ENCODE measurements at regions not wholly inside any gene's neighbourhood (a gene's known extent, or its start where the extent isn't known, plus 50 kb on each side); places are given as distances from the start of the nearest gene placed in this dataset.

GRCh38 chr5:144102979-144103378 lies 67.5 kb downstream of the YIPF5 start:
- no peak for TF ChIP-seq POLR2A (IDR thresholded peaks at IDR 0.05; ENCODE audit: low read depth, low read length)
- TF ChIP-seq POLR2AphosphoS5 (IDR thresholded peaks at IDR 0.05; ENCODE audit: low read depth, low read length): no peak
- TF ChIP-seq TAF1 (IDR thresholded peaks at IDR 0.05; ENCODE audit: low read depth, low read length): no peak
- TF ChIP-seq SPI1 (IDR thresholded peaks at IDR 0.05; ENCODE audit: low read depth, low read length): no peak
- TF ChIP-seq PAX5 (IDR thresholded peaks at IDR 0.05; ENCODE audit: insufficient read depth, low read length, severe bottlenecking): no peak
- no peak for TF ChIP-seq POU2F2 (IDR thresholded peaks at IDR 0.05; ENCODE audit: low read depth, low read length)

Measured in GM12891 (cell line).